Renal cortex interstitium (tissue), 11 donors: ENCODE measurements at regions not wholly inside any gene's neighbourhood (a gene's known extent, or its start where the extent isn't known, plus 50 kb on each side); places are given as distances from the start of the nearest gene placed in this dataset.
"Not testable (repeated sequence)": the region's sequence is repeated elsewhere in the genome, so short reads cannot be mapped to it uniquely, and the experiment has no call there.

Experiments used
- DNase-seq, 11 donors: peaks; one replicate each; pipeline ENCODE4 v3.0.0-alpha.2; 2013; ENCODE audit warnings: low read depth in 9 of 11, low spot score in 4 of 11; ENCODE audit errors: extremely low read depth in 1 of 11

DNA sequence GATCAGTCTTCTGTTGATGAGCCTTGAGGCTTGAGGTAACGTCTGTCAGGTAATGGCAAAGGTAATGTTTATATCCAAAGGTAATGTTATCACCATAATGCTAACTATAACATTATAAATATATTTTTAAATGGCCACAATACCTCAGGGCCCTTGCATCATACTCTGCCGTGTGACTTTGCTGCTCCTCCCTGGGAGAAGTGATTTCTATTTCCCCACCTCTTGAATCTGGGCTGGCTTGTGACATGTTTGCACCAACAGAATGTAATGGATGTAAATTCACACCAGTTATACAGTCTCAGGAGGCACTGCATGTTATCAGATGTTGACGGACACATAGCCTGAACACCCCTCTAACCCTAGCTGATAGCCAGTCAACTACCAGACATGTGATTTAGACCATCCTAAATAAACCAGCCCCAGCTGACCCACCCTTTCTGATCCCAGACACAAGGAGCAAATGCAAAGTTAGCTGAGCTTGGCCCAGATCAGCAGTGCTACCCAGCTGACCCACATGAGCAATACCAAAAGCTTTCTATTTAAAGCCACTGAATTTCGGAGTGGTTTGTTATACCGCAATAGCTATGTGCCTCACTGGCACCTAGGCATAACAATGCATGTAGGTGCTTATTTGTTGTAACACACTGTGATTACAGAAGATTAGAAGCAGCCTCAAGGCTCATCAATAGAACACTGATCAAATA lies 93.8 kb upstream of the SIRPA start:
- DNase-seq, result no peak

DNA sequence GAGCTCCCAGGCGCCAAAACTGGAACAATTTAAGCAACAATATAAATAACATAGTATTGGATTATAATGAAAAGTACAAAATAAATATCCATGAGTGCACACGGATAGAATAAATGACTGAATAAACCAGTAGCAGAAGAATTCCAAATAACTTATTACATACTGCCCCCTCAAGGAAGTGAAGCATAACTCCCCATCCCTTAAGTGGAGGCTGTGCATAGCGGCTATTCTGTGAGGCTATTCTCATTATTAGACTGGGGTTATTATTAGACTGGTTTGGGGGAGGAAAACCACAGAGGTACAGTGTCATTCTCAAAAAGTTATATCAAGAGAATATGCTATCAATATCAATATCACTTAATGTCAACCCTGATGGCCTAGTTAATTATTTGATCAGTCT lies 94.4 kb upstream of the SIRPA start:
- no peak for DNase-seq

DNA sequence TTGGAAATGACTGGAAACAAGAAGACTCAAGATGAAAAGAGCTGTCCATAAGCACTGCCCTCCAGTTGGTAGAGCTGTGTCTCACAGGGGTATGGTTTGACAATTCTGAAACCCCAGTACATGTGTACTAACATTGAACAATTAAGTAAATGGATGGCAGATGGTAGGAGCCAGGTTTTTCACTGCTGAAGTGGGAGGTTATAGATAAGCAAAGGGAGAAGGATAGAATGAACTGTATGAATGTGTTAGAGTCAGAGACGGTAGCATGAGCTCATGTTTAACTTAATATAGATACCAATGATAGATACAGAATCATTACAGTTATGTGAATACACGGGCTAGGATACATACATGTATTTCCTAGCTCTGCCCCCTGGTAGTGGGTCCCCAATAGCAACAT lies 95.0 kb upstream of the SIRPA start:
- no peak for DNase-seq

DNA sequence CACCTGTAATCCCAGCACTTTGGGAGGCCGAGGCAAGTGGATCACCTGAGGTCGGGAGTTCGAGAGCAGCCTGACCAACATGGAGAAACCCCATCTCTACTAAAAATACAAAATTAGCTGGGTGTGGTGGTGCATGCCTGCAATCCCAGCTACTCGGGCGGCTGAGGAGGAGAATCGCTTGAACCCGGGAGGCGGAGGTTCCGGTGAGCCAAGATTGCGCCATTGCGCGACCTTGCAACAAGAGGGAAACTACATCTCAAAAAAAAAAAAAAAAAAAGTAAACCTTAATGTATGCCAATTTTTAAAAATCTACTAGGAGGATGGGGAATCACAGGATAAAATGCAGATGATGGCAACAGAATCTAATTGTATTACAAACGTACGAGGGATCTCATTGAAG lies 95.5 kb upstream of the SIRPA start:
- DNase-seq, result not testable (repeated sequence)

DNA sequence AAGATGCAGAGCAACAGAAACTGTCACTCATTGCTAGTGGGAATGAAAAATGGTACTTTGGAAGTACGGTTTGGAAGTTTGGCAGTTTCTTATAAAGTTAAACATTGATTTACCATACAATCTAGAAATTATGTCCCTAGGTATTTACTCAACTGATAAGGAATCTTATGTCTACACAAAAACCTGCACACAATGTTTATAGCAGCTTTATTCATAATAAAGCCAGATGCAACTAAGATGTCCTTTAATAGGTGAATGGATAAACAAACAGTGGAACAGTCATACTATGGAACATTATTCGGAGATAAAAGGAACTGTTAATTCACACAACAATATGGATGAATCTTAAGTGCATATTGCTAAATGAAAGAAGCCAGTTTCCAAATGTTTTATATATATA lies 96.2 kb upstream of the SIRPA start:
- no peak for DNase-seq

DNA sequence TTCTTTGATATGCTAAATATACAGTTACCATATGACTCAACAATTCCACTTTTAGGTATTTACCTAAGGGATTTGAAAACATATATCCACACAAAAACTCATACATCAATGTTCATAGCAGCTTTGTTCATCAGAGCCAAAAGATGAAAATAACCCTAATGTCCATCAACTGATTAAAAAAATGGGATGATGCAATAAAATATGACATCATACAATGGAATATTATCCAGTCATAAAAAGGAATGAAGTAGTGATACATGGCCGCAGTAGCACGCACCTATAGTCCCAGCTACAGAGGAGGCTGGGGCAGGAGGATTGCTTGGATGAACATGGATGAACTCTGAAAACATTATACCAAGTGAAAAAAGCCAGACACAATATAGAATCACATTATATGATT lies 101.4 kb upstream of the SIRPA start:
- no peak for DNase-seq

DNA sequence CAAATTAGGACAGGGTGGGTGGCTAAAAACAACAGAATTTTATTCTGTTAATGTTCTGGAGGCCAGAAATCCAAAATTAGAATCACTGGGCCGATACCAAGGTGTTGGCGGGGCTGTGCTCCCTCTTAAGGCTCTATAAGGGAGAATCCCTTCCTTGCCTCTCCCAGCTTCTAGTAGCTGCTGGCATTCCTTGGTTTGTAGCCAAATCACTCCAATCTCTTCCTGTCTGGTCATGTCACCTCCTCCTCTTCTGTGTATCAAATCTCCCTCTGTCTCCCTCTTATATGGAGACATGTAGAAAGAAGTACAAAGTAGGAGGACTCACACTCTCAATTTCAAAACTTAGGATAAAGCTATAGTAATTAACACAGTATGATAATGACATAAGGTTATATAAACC lies 102.9 kb upstream of the SIRPA start:
- DNase-seq, result no peak

DNA sequence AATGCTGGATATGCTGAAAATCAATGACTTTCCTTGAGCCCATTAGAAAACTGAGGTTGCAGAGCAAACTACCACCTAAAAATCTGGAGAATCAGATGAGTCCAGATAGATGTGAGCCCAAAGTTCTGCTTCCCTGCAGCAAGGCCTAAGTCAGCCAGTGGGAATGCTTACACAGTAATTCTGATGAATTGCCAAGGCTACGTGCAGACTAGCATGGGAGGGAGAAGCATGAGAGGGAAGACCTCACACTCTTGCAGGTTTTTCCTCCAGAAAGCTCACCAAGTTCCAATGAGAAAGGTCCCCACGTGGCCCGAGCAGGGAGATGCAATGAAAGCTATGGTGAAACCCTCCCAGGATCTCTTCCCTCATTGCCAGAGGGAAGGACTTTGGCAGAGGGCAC lies 104.8 kb upstream of the SIRPA start:
- no peak for DNase-seq

DNA sequence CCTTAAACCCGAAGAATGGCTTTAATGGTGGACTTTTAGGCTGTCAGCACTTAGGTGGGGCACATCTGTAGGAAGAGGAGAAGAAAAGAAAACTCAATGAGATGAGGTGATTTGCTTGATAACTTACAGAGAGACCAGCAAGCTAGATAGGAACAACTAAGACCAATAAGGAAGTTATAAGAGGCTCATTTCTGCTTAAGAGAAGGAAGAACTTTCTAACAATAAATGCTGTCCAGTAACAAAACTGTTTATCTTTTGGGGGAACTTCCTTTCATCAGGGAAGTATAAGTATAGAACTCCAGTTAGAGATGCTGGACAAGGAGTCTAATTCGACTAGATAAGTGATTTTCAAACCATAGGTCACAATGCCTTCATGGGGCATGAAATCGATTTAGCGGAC lies 107.2 kb upstream of the SIRPA start:
- DNase-seq, result no peak

DNA sequence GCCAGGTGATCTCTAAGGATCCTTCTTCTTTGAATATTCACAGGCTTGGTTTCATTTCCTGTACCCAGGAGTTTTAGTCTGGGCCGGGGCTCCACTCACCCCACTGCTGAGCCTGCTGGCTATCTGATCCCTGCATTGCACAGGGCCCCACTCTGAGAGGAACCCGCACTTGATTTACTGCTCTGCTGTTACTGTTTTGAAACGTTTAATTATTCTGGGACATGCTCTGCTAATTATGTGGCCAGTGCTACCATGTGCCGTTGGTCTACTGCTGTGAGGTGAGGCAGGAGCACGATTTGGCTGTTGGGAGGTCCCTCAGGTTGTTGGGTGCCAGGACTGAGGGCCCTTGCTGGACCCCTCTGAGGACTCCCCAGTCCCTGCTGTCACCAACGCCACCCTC lies 108.7 kb upstream of the SIRPA start:
- DNase-seq, result no peak

DNA sequence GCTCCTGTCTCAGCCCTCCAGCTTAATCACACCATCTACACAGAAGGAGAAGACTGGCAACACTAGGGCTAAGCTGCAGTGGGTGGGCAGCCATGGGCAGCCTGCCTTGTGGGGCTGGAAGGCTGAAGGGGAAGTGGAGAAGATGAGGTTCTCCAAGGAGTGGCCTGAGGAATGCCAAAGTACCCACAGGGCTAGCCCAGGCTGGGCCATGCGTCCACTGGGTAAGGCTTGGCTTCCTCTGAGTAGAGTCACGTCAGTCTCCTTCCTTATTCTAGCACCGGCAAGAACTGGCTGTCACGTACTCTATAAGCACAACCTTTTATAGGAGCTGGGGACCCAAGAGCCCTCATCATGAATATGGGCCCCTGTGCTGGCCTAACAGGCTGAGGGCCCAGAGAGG lies 110.6 kb upstream of the SIRPA start:
- DNase-seq, result no peak

DNA sequence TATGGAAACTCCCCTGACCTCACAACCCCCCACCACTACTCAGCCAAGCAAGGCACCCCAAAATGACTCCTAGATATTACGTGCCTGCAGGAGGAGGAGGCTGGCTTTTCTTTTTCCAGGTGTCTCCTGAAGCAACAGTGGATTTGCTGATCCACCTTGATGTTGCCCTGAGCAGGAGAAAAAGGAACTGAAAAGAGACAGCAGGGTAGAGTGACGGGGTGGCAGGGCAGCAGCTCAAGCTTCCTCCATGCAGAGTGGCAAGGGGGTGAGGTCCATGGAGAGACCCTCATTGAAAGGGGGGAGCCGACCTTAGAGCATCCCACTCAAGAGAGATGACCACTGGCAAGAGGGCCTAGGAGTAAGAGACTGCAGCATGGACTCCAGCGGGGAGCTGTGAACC lies 112.0 kb upstream of the SIRPA start:
- no peak for DNase-seq

DNA sequence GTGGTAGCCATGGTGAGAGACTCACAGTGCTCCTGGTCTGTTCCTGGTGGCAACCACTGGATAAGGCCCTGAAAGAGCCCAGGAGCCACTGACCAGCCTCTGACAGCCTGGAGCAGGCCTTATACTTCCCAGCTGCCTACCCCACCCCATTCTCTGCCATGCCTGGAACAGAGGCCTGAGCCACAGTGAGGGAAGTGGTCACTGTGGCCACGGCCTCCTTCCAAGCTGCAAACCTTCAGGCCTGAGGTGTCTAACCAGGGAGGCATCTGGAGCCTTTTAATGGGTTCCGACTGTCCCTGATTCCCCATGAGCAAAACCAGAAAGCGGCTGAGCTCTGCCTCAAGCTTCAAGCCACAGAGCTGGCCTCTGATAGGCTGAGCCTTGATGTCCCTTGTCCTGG lies 113.0 kb upstream of the SIRPA start:
- DNase-seq, result no peak

DNA sequence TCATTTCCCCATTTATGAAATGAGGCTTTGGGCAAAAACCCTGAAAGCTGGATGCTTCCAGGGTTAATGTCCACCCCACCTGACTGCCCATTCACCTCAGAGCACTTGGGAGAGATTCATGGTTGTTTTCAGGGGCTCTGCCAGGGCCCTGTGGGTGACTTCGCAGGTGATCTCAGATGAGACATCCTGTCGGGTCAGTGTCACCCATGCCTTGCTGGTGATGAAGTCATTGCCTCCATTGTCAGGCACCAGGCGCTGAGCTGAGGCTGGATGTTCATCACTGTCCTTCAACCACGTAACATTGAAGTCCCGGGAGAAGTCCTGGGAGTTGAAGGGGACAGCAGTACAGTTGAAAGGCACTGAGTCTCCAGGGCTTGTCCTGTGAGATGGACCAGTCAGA lies 115.6 kb upstream of the SIRPA start:
- no peak for DNase-seq

DNA sequence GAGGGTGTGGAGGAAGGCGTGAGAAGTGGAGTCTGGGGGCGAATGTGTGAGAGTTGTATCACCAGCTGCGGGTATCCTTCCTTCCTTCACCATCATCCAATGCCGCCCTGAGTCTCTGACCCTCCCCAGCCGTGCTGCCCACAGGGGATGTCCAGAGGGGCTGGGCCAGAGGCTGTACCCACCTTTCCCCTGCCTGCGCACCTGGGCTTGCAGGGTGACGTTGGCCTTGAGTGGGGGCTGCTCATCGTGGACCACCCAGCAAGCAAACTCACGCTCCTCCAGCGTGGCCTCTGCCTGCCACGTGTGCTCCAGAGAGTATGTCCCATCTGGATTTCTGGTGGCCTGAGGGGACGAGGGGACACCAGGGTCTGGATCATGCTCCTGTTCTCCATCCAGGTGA lies 116.9 kb upstream of the SIRPA start:
- DNase-seq, result no peak

DNA sequence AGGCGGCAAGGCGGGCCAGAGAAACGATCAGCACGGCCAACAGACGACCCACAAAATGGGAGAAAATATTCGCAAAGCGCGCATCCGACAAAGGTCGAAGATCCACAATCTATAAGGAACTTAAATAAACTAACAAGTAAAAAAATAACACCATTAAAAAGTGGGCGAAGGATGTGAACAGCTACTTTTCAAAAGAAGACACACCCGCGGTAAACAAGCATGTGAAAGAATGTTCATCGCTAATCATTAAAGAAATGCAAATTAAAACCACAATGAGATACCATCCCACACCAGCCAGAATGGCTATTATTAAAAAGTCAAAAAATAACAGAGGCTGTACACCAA lies 117.8 kb upstream of the SIRPA start:
- DNase-seq, result no peak

DNA sequence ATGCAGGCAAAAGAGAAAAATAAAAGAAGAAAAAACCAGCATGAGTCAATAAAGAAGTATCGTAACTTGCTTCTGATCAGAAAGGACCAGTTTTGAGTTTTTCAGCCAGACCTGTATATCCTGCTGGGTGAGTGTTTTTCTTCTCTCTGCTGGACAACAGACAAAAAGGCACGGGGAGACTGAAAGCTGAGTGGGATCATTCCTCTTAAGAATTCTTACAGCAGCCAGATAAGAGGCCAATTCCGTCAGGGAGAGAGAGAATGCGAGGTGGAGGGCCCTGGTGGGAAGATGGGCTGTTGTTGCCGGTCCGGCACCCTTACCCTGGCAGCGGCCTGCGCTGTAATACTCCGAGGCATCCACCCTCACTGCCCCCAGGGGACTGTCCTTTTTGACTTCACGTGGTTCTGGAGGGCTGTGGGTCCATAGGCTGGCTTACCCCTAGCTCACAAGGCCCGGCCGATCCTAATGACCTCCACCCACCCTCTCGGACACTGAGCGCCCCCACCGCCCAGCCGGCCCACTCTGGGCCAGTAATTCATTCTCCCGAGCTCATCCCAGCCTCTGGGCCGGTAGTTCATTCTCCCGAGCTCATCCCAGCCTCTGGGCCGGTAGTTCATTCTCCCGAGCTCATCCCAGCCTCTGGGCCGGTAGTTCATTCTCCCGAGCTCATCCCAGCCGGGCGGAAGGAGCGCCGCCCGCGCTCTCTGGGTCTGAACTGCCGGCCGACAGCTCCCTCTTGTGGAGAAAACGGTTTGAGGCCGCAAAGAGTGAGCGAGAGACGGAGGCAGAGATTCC lies 118.3 kb upstream of the SIRPA start:
- peak; percentile 75 to 92 (median 83) for DNase-seq

DNA sequence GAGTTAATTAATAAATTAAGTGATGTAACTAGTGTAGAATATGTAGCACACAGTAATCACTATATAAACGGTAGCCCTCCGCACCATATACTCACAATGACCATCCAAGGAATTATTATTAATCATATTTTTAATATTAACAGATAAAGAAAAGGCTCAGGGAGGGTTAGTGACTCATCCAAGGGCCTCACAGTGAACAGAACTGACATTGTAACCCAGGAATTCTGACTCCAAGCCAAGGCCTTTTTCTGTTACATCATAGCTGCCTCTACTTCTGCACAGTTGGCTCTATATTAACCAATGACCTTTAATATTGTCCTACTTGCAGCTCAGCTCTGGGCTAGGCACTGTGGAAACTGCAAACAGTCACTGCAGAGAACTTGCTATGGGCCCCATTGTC lies 117.5 kb upstream of the SIRPG start:
- DNase-seq, result no peak

DNA sequence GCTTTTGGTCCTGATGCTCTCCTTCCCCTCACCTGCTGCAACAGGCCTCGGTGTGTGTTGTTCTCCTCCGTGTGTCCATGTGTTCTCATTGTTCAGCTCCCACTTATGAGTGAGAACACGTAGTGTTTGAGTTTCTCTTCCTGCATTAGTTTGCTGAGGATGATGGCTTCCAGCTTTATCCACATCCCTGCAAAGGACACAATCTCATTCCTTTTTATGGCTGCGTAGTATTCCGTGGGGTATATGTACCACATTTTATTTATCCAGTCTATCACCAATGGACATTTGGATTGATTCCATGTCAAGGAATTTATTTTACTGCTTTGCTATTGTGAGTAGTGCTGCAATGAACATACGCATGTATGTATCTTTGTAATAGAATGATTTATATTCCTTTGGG lies 116.9 kb upstream of the SIRPG start:
- DNase-seq, result no peak

DNA sequence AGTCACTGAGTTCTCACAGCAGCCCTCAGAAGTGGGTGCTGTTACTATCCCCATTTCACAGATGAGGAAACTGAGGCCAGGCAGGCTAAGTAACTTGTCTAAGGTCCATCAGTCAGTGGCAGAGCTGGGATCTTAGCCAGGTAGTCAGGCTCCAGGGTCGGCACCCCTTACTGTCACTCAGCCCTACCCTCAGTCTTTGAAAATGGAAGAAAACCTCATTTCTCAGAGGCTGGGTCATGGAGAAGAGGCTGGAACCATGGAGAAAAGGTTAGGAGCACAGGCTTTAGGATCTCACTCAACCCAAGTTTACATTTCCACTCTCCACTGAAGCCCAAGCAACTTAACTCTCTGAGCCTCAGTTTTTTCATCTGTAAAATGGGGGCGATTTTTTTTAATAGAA lies 116.2 kb upstream of the SIRPG start:
- no peak for DNase-seq

DNA sequence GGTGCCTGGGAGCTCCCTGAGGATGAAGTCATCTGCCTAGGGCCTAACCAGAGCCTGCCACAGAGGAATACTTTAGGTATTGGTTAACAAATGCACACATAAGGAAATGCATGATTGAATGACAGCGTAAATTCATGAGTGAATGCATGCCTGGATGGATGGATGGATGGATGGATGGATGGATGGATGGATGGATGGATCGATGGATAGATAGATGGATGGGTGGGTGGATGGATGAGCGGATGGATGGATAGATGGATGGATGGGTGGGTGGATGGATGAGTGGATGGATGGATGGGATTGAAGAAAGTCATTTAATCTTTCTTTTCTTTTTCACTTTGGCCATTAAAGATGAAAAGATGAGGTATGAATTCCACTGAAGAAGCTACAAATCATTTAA lies 111.9 kb upstream of the SIRPG start:
- DNase-seq, result no peak
